ENCODE measurements at regions not wholly inside any gene's neighbourhood (a gene's known extent, or its start where the extent isn't known, plus 50 kb on each side); places are given as distances from the start of the nearest gene placed in this dataset.

- TF ChIP-seq CTCF (IDR thresholded peaks at IDR 0.05; ENCODE audit: poor library complexity): no peak
- no peak for TF ChIP-seq EZH2phosphoT487 (IDR thresholded peaks at IDR 0.05; ENCODE audit: low read depth, severe bottlenecking, unreplicated experiment)
- no peak for TF ChIP-seq EZH2 (IDR thresholded peaks at IDR 0.05; ENCODE audit: borderline replicate concordance)
Observed at GRCh38 chr7:10802526-10802925, 171.1 kb upstream of the PHF14 start.

Data from hepatocyte (in vitro differentiated cells).